ENCODE measurements at regions not wholly inside any gene's neighbourhood (a gene's known extent, or its start where the extent isn't known, plus 50 kb on each side); places are given as distances from the start of the nearest gene placed in this dataset.

- Histone ChIP-seq H3K36me3 (no peaks in the 10 kb centered on the region), H3K9me3 (no peaks in the 10 kb centered on the region), H3K27me3 (no peaks in the 10 kb centered on the region), H3K27ac (no peak overlapping the region), H3K4me3 (no peak overlapping the region), H3K4me1 (no peaks in the 10 kb centered on the region)
- intact Hi-C loops (cut with DNase I) = no loop called here
- DNase-seq = no peak
- no peak for TF ChIP-seq CTCF (IDR thresholded peaks at IDR 0.05)
- TF ChIP-seq POLR2A (IDR thresholded peaks at IDR 0.05) = no peak
- ATAC-seq = no peak
- WGBS (ENCODE audit: insufficient coverage, low coverage, low lambda C conversion rate, missing lambda C conversion rate) = 55% methylated on average over 2 of the region's 5 CpGs
Measured at GRCh38 chr12:115437061-115437567, 753.1 kb upstream of the TBX3 start.

- WGBS (ENCODE audit: insufficient coverage, low coverage, low lambda C conversion rate, missing lambda C conversion rate) = 55% methylated on average over 8 of the region's 9 CpGs
- H3K36me3 ChIP-seq = no peaks in the 10 kb centered on the region
Measured at GRCh38 chr12:115433014-115433634, 749.1 kb upstream of the TBX3 start.

GRCh38 chr12:115430636-115431035, 746.7 kb upstream of the TBX3 start:
- intact Hi-C loops (cut with DNase I) = no loop called here
- H3K36me3 ChIP-seq = no peaks in the 10 kb centered on the region
- H3K27me3 ChIP-seq = no peaks in the 10 kb centered on the region
- no peak overlapping the region for H3K27ac ChIP-seq
- no peaks in the 10 kb centered on the region for H3K9me3 ChIP-seq
- no peak for TF ChIP-seq CTCF (IDR thresholded peaks at IDR 0.05)
- no peak for TF ChIP-seq POLR2A (IDR thresholded peaks at IDR 0.05)
- no peak overlapping the region for H3K4me3 ChIP-seq
- DNase-seq (no peak), ATAC-seq (no peak)
- 83% methylated on average over 1 of the region's 1 CpG for WGBS (ENCODE audit: insufficient coverage, low coverage, low lambda C conversion rate, missing lambda C conversion rate)
- peaks cover 0 to 6% (median 0%) of the 10 kb centered on the region in 4 donors for H3K4me1 ChIP-seq

More at GRCh38 chr12:115433014-115433634, 749.1 kb upstream of the TBX3 start:
- Histone ChIP-seq H3K4me3 (no peak overlapping the region), H3K9me3 (no peaks in the 10 kb centered on the region), H3K27ac (no peak overlapping the region), H3K4me1 (no peaks in the 10 kb centered on the region), H3K27me3 (no peaks in the 10 kb centered on the region)
- no peak for DNase-seq
- intact Hi-C loops (cut with DNase I) = no loop called here
- ATAC-seq = no peak
- no peak for TF ChIP-seq CTCF (IDR thresholded peaks at IDR 0.05)

GRCh38 chr12:115426732-115427131, 742.8 kb upstream of the TBX3 start:
- TF ChIP-seq CTCF (IDR thresholded peaks at IDR 0.05) (no peak), POLR2A (IDR thresholded peaks at IDR 0.05) (no peak)
- intact Hi-C loops (cut with DNase I) = no loop called here
- no peak overlapping the region for H3K4me3 ChIP-seq

More at GRCh38 chr12:115426732-115427131, 742.8 kb upstream of the TBX3 start:
- H3K27me3 ChIP-seq = no peaks in the 10 kb centered on the region
- peaks cover 0 to 15% (median 4%) of the 10 kb centered on the region in 4 donors for H3K4me1 ChIP-seq
- DNase-seq = peak in 1 of 3 donors; percentile 63
- no peaks in the 10 kb centered on the region for H3K36me3 ChIP-seq
- no peaks in the 10 kb centered on the region for H3K9me3 ChIP-seq
- ATAC-seq = peak in 2 of 4 donors; percentile 45 to 63
- no peak overlapping the region for H3K27ac ChIP-seq
